ENCODE measurements at regions not wholly inside any gene's neighbourhood (a gene's known extent, or its start where the extent isn't known, plus 50 kb on each side); places are given as distances from the start of the nearest gene placed in this dataset.

- TF ChIP-seq POLR2A (IDR thresholded peaks at IDR 0.05; ENCODE audit: low read depth, low read length) (no peak), POLR2AphosphoS5 (IDR thresholded peaks at IDR 0.05; ENCODE audit: low read depth, low read length) (no peak), POU2F2 (IDR thresholded peaks at IDR 0.05; ENCODE audit: low read depth, low read length) (no peak), TAF1 (IDR thresholded peaks at IDR 0.05; ENCODE audit: low read depth, low read length) (no peak), SPI1 (IDR thresholded peaks at IDR 0.05; ENCODE audit: low read depth, low read length) (no peak), PAX5 (IDR thresholded peaks at IDR 0.05; ENCODE audit: insufficient read depth, low read length, severe bottlenecking) (no peak)
Observed at GRCh38 chr1:228801068-228801467, 65.8 kb downstream of the RHOU start.

Data from GM12891 (cell line).